Left lung (tissue), 4 donors: ENCODE measurements at regions not wholly inside any gene's neighbourhood (a gene's known extent, or its start where the extent isn't known, plus 50 kb on each side); places are given as distances from the start of the nearest gene placed in this dataset.

ENCODE experiments used
- ATAC-seq: fragments of 200-7000 bp; cut with Tn5 transposase; one replicate; pipeline ENCODE4 v1.9.1; 2020; ENCODE audit warnings: moderate library complexity
- DNase-seq, 4 donors: peaks; one replicate each; pipeline ENCODE4 v3.0.0-alpha.2; 2013 to 2020
- H3K27ac ChIP-seq, 2 donors: fragments of 200-600 bp; sonication (generic) in 1 of 2; one replicate each; pipeline versions ENCODE4 v1.5.0 to v1.8.0; 2020 to 2021
- H3K27me3 ChIP-seq, 2 donors: fragments of 200-600 bp; sonication (generic) in 1 of 2; one replicate each; pipeline versions ENCODE4 v1.5.0 to v1.8.0; 2020 to 2021
- H3K36me3 ChIP-seq, 2 donors: fragments of 200-600 bp; sonication (generic) in 1 of 2; one replicate each; pipeline versions ENCODE4 v1.5.0 to v1.8.0; 2020 to 2021
- H3K4me1 ChIP-seq, 2 donors: fragments of 200-600 bp; one replicate each; pipeline ENCODE4 v1.8.0; 2021
- H3K4me3 ChIP-seq, 2 donors: fragments of 200-600 bp; sonication (generic) in 1 of 2; one replicate each; pipeline versions ENCODE4 v1.5.0 to v1.8.0; 2020 to 2021; ENCODE audit warnings: mild to moderate bottlenecking in 1 of 2
- H3K9me3 ChIP-seq, 2 donors: fragments of 200-600 bp; sonication (generic) in 1 of 2; one replicate each; pipeline versions ENCODE4 v1.5.0 to v1.8.0; 2020 to 2021
- CTCF ChIP-seq, 2 donors: fragments of 200-600 bp; sonication (generic) in 1 of 2; IDR thresholded peaks; one replicate each; pipeline versions ENCODE4 v1.5.0 to v1.8.0; 2021; ENCODE audit warnings: antibody characterized with exemption in 2 of 2
- intact Hi-C, 2 donors: fragments of 100-400 bp; cut with DNase I; formaldehyde crosslinking; loops; one replicate each; pipeline versions ENCODE4 v1.11.2 to v1.14.2; 2022
- donor health status: DM: no; HTN: yes; CAD: no.
- donor health status: DM: no; HTN: no; CAD: no.

- no peak overlapping the region for H3K4me3 ChIP-seq
- no peaks in the 10 kb centered on the region for H3K36me3 ChIP-seq
- DNase-seq (no peak), ATAC-seq (no peak)
- no peaks in the 10 kb centered on the region for H3K27me3 ChIP-seq
- no peak for TF ChIP-seq CTCF (IDR thresholded peaks at IDR 0.05)
- intact Hi-C loops: no loop called here
- H3K4me1 ChIP-seq: peaks cover 0 to 3% of the 10 kb centered on the region in 2 donors
- H3K27ac ChIP-seq: no peak overlapping the region
- no peaks in the 10 kb centered on the region for H3K9me3 ChIP-seq
These were observed 136.1 kb upstream of the CIBAR2 start for GRCh38 chr16:85248342-85248741.

GRCh38 chr16:85248857-85249256, 136.6 kb upstream of the CIBAR2 start:
- Histone ChIP-seq H3K4me1 (peaks cover 0 to 3% of the 10 kb centered on the region in 2 donors), H3K27ac (no peak overlapping the region), H3K36me3 (no peaks in the 10 kb centered on the region), H3K9me3 (no peaks in the 10 kb centered on the region), H3K4me3 (no peak overlapping the region), H3K27me3 (no peaks in the 10 kb centered on the region)
- no peak for TF ChIP-seq CTCF (IDR thresholded peaks at IDR 0.05)
- ATAC-seq (no peak), DNase-seq (no peak)
- intact Hi-C loops: no loop called here

- Histone ChIP-seq H3K36me3 (no peaks in the 10 kb centered on the region), H3K4me1 (peaks cover 0 to 3% of the 10 kb centered on the region in 2 donors), H3K27ac (no peak overlapping the region), H3K4me3 (no peak overlapping the region), H3K9me3 (no peaks in the 10 kb centered on the region), H3K27me3 (no peaks in the 10 kb centered on the region)
- DNase-seq (no peak), ATAC-seq (no peak)
- intact Hi-C loops: no loop called here
- TF ChIP-seq CTCF (IDR thresholded peaks at IDR 0.05): no peak
These were observed 137.3 kb upstream of the CIBAR2 start for GRCh38 chr16:85249418-85250146.

- ATAC-seq (no peak), DNase-seq (no peak)
- Histone ChIP-seq H3K36me3 (no peaks in the 10 kb centered on the region), H3K4me3 (no peak overlapping the region), H3K4me1 (peaks cover 0 to 3% of the 10 kb centered on the region in 2 donors), H3K9me3 (no peaks in the 10 kb centered on the region), H3K27ac (no peak overlapping the region), H3K27me3 (no peaks in the 10 kb centered on the region)
- TF ChIP-seq CTCF (IDR thresholded peaks at IDR 0.05): no peak
- intact Hi-C loops: no loop called here
These were observed 137.8 kb upstream of the CIBAR2 start for GRCh38 chr16:85250147-85250463.

GRCh38 chr16:85250609-85251223, 138.4 kb upstream of the CIBAR2 start:
- Histone ChIP-seq H3K4me3 (no peak overlapping the region), H3K9me3 (no peaks in the 10 kb centered on the region), H3K27ac (no peak overlapping the region), H3K36me3 (no peaks in the 10 kb centered on the region), H3K27me3 (no peaks in the 10 kb centered on the region), H3K4me1 (no peaks in the 10 kb centered on the region)
- no peak for TF ChIP-seq CTCF (IDR thresholded peaks at IDR 0.05)
- ATAC-seq (no peak), DNase-seq (peak in 1 of 4 donors; percentile 39)
- intact Hi-C loops: no loop called here
